ENCODE measurements at regions not wholly inside any gene's neighbourhood (a gene's known extent, or its start where the extent isn't known, plus 50 kb on each side); places are given as distances from the start of the nearest gene placed in this dataset.
"Not testable (repeated sequence)": the region's sequence is repeated elsewhere in the genome, so short reads cannot be mapped to it uniquely, and the experiment has no call there.

GRCh38 chr6:15021074-15021473, 224.8 kb upstream of the JARID2 start:
- H3K27me3 ChIP-seq (replicated peaks) = no peaks in the 10 kb centered on the region
- DNase-seq = no peak
- no peak for TF ChIP-seq CTCF (IDR thresholded peaks at IDR 0.05; ENCODE audit: low read depth, low read length, missing control alignments)
- no peak overlapping the region for H3K27ac ChIP-seq
- in situ Hi-C loops (cut with HindIII; ENCODE audit: low pct_ligation_motif_present, low sequenced_read_pairs) = no loop called here
- no peaks in the 10 kb centered on the region for H3K36me3 ChIP-seq (replicated peaks)
- H3K4me3 ChIP-seq (ENCODE audit: low read depth, low read length) = no peak overlapping the region

GRCh38 chr6:15023018-15023417, 222.9 kb upstream of the JARID2 start:
- H3K4me3 ChIP-seq (ENCODE audit: low read depth, low read length); DNase-seq; H3K27ac ChIP-seq; in situ Hi-C loops (cut with HindIII; ENCODE audit: low pct_ligation_motif_present, low sequenced_read_pairs); H3K27me3 ChIP-seq (replicated peaks); H3K36me3 ChIP-seq (replicated peaks): not testable (repeated sequence)

- H3K27me3 ChIP-seq (replicated peaks) = no peaks in the 10 kb centered on the region
- H3K27ac ChIP-seq = no peak overlapping the region
- TF ChIP-seq CTCF (IDR thresholded peaks at IDR 0.05; ENCODE audit: low read depth, low read length, missing control alignments) = no peak
- H3K4me3 ChIP-seq (ENCODE audit: low read depth, low read length) = no peak overlapping the region
- in situ Hi-C loops (cut with HindIII; ENCODE audit: low pct_ligation_motif_present, low sequenced_read_pairs) = no loop called here
- no peaks in the 10 kb centered on the region for H3K36me3 ChIP-seq (replicated peaks)
- DNase-seq = no peak
Measured at GRCh38 chr6:15023448-15023847, 222.4 kb upstream of the JARID2 start.

GRCh38 chr6:15025446-15025845, 220.4 kb upstream of the JARID2 start:
- H3K27me3 ChIP-seq (replicated peaks) = no peaks in the 10 kb centered on the region
- H3K4me3 ChIP-seq (ENCODE audit: low read depth, low read length) = no peak overlapping the region
- H3K27ac ChIP-seq = no peak overlapping the region
- H3K36me3 ChIP-seq (replicated peaks) = no peaks in the 10 kb centered on the region
- no peak for DNase-seq
- in situ Hi-C loops (cut with HindIII; ENCODE audit: low pct_ligation_motif_present, low sequenced_read_pairs) = no loop called here
- no peak for TF ChIP-seq CTCF (IDR thresholded peaks at IDR 0.05; ENCODE audit: low read depth, low read length, missing control alignments)

- in situ Hi-C loops (cut with HindIII; ENCODE audit: low pct_ligation_motif_present, low sequenced_read_pairs) = no loop called here
- H3K27me3 ChIP-seq (replicated peaks) = no peaks in the 10 kb centered on the region
- no peak overlapping the region for H3K4me3 ChIP-seq (ENCODE audit: low read depth, low read length)
- no peaks in the 10 kb centered on the region for H3K36me3 ChIP-seq (replicated peaks)
- peak; percentile 57 for DNase-seq
- H3K27ac ChIP-seq = no peak overlapping the region
- TF ChIP-seq CTCF (IDR thresholded peaks at IDR 0.05; ENCODE audit: low read depth, low read length, missing control alignments) = no peak
Measured at GRCh38 chr6:15026832-15027231, 219.0 kb upstream of the JARID2 start.

GRCh38 chr6:15027472-15027871, 218.4 kb upstream of the JARID2 start:
- no peak for TF ChIP-seq CTCF (IDR thresholded peaks at IDR 0.05; ENCODE audit: low read depth, low read length, missing control alignments)
- Histone ChIP-seq H3K27ac (no peak overlapping the region), H3K4me3 (ENCODE audit: low read depth, low read length) (no peak overlapping the region), H3K36me3 (replicated peaks) (no peaks in the 10 kb centered on the region), H3K27me3 (replicated peaks) (no peaks in the 10 kb centered on the region)
- no peak for DNase-seq
- in situ Hi-C loops (cut with HindIII; ENCODE audit: low pct_ligation_motif_present, low sequenced_read_pairs) = no loop called here
